ENCODE measurements at regions not wholly inside any gene's neighbourhood (a gene's known extent, or its start where the extent isn't known, plus 50 kb on each side); places are given as distances from the start of the nearest gene placed in this dataset.

DNA sequence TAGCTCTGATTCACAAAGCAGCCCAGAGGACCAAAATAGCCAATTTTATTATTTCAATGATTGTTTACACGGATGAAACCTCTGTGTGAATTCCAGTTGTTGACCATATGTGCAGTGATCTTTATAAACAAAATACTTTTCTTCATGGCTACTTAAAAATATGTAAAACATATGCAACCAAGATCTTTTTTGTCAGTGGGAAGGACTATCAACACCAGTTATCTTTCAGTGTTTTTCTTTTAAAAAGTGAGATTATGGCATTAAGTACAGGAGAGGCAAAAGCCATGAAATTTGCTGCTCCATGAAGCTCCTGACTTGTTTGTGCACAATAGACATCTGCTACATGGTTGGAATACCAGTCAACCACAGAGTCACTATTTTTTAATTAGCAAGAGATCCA, 184.4 kb downstream of the DKK2 start:
- no peak for TF ChIP-seq CTCF (conservative IDR thresholded peaks at IDR 0.05 in 1 of 2, IDR thresholded peaks at IDR 0.05 in 1 of 2; ENCODE audit: extremely low read depth in 1 of 2, insufficient read depth in 1 of 2, low read depth in 1 of 2, low read length in 2 of 2)
- no peak for TF ChIP-seq EZH2 (IDR thresholded peaks at IDR 0.05; ENCODE audit: borderline replicate concordance, low read length)

Measured in mammary epithelial cell (primary cell).